CD4-positive, alpha-beta T cell treated with Interleukin-1 beta for 1 hour (primary cell): ENCODE measurements at regions not wholly inside any gene's neighbourhood (a gene's known extent, or its start where the extent isn't known, plus 50 kb on each side); places are given as distances from the start of the nearest gene placed in this dataset.
"Not testable (repeated sequence)": the region's sequence is repeated elsewhere in the genome, so short reads cannot be mapped to it uniquely, and the experiment has no call there.

Experiments
- DNase-seq, 2 donors: peaks; one replicate each; pipeline ENCODE4 v3.0.0-alpha.2; 2020 to 2022

- DNase-seq: no peak
These were observed 313.6 kb downstream of the TBC1D32 start for GRCh38 chr6:121020656-121021055.

GRCh38 chr6:121008553-121008952, 325.7 kb downstream of the TBC1D32 start:
- no peak for DNase-seq

DNA sequence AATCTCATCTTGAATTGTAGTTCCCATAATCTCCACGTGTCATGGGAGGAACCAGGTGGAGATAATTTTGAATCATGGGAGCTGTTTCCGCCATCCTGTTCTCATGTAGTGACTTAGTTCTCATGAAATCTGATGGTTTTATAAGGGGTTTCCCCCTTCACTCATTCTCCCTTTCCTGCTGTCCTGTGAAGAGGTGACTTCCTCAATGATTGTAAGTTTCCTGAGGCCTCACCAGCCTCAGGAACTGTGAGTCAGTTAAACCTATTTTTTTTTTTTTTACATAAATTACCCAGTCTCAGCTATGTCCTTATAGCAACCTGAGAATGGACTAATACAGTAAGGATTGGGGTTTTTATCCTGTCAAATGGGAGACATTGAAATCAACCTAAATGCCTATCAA, 328.3 kb downstream of the TBC1D32 start:
- no peak for DNase-seq

DNA sequence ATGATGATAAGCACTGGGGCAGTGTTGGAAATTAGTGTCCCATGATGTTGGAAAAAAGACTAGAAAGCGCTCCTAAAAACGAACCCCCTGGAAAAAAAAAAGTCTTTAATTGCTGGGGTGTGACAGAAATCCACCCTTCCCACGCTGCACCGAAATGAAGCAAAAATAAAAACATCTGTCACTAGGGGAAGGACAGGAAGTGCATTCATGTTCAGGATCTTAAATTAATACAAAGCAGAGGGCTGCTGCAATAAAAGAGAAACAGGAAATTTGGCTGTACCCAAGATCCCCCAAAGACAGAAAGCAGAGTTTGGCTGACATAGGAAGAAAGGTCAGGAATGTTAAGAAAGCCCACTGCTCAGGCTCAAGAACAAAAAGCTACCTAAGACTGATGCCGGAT, 333.9 kb downstream of the TBC1D32 start:
- no peak for DNase-seq

DNA sequence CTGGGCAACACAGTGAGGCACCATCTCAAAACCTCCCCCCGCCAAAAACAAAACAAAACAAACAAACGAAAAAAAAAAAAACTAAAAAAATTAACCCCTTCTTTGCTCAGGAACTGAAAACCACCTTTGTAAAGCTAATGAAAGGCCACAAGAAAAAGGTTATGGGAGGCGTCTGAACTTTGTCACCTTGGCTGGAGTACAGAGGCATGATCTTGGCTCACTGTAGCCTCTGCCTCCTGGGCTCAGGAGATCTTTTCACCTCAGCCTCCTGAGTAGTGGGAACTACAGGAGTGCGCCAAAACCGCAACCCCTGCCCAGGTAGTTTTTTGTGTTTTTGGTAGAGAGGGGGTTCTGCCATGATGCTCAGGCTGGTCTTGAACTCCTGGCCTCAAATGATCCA, 337.9 kb downstream of the TBC1D32 start:
- DNase-seq: no peak

- no peak for DNase-seq
These were observed 339.7 kb downstream of the TBC1D32 start for GRCh38 chr6:120994573-120994967.

- no peak for DNase-seq
These were observed 340.2 kb downstream of the TBC1D32 start for GRCh38 chr6:120993929-120994572.

- no peak for DNase-seq
These were observed 342.0 kb downstream of the TBC1D32 start for GRCh38 chr6:120992257-120992656.

- no peak for DNase-seq
These were observed 343.4 kb downstream of the TBC1D32 start for GRCh38 chr6:120990866-120991265.

- DNase-seq: no peak
These were observed 352.4 kb downstream of the TBC1D32 start for GRCh38 chr6:120981835-120982234.

GRCh38 chr6:120966321-120966720, 368.0 kb downstream of the TBC1D32 start:
- DNase-seq: no peak

DNA sequence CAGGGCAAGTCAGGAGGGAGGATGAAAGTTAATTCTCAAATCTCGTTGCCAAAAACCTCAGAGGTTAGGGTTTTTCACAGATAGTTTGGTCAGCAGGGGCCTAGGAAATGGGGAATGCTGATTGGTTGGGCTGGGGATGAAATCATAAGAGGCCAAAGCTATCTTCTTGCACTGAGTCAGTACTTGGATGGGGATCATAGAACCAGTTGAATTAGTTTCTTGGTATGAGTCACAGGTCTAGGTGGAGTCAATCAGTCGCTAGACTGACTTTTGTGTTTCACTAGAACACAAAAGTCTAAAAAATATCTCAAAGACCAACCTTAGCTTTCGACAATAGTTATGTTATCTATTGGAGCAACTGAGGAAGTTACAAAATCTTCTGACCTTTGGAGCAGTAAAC, 368.5 kb downstream of the TBC1D32 start:
- DNase-seq: no peak

- DNase-seq: no peak
These were observed 373.5 kb downstream of the TBC1D32 start for GRCh38 chr6:120960761-120961160.

- no peak for DNase-seq
These were observed 380.2 kb downstream of the TBC1D32 start for GRCh38 chr6:120954111-120954510.

- DNase-seq: no peak
These were observed 383.0 kb downstream of the TBC1D32 start for GRCh38 chr6:120951258-120951657.

- DNase-seq: no peak
These were observed 387.2 kb downstream of the TBC1D32 start for GRCh38 chr6:120947111-120947510.

GRCh38 chr6:120945905-120946594, 388.2 kb downstream of the TBC1D32 start:
- DNase-seq: no peak

- DNase-seq: no peak
These were observed 395.3 kb downstream of the TBC1D32 start for GRCh38 chr6:120938876-120939472.

GRCh38 chr6:120938164-120938875, 396.0 kb downstream of the TBC1D32 start:
- no peak for DNase-seq

DNA sequence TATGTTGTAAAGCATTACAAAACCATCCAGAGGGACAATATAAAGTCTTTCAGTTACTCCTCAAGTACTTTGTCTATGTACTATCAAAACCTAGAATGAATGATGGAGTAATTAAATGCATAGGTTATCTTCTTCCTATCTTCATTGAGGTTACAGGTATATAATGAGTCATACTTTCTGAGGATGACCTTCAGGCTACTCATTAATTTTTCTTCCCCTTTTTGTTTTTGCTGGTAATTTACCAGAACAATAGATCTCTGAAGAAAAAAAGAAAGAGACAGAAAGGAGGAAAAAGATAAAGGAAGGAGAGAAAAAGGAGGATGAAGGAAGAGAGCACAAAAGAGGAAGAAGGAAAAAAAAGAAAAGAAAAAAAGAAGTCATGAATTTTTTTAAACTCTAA, 398.4 kb downstream of the TBC1D32 start:
- no peak for DNase-seq

DNA sequence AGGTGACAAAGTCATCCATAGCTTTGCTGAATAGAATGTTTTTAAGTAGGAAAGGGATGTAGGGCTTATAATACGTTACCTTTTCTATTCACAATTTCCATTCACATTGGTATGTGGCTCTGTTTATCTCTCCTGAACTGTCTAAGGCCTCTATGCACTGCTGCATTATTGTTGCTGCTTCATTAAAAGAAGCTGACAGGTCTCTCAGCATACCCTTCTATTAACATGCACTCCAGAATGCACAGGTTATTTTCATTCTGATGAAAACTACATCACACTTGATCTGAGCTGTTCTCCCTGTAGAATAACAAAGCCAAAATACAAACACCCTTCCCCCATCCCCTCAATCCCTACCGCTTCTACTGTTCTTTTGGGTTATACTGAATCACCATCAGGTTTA, 399.3 kb downstream of the TBC1D32 start:
- no peak for DNase-seq

- not testable (repeated sequence) for DNase-seq
These were observed 402.6 kb downstream of the TBC1D32 start for GRCh38 chr6:120931520-120932180.

DNA sequence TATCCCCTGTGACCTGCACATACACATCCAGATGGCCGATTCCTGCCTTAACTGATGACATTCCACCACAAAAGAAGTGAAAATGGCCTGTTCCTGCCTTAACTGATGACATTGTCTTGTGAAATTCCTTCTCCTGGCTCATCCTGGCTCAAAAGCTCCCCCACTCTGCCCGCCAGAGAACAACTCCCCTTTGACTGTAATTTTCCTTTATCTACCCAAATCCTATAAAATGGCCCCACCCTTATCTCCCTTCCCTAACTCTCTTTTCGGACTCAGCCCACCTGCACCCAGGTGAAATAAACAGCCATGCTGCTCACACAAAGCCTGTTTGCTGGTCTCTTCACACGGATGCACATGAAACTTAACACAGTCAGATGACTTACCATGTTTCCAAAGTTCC, 403.8 kb downstream of the TBC1D32 start:
- DNase-seq: not testable (repeated sequence)
